Aorta (tissue), 5 donors: ENCODE measurements at regions not wholly inside any gene's neighbourhood (a gene's known extent, or its start where the extent isn't known, plus 50 kb on each side); places are given as distances from the start of the nearest gene placed in this dataset.
A peak's percentile ranks its signal among the peaks of the same experiment; 100 is the strongest.

Experiments
- ATAC-seq: fragments of 200-7000 bp; cut with Tn5 transposase; one replicate; pipeline ENCODE4 v1.9.1; 2022; ENCODE audit warnings: moderate library complexity; ENCODE audit not compliant: low FRiP score
- DNase-seq, 2 donors: peaks; one replicate each; pipeline ENCODE4 v3.0.0-alpha.2; 2020
- H3K27ac ChIP-seq, 2 donors: one replicate each; pipeline ENCODE4 v1.5.1; 2013; ENCODE audit warnings: low read length in 2 of 2, mild to moderate bottlenecking in 2 of 2, moderate library complexity in 2 of 2, control low read depth in 1 of 2, inconsistent platforms in 1 of 2, low read depth in 1 of 2
- H3K27me3 ChIP-seq, 2 donors: one replicate each; pipeline ENCODE4 v1.6.1; 2013; ENCODE audit warnings: control low read depth in 1 of 2, low read length in 1 of 2, mild to moderate bottlenecking in 1 of 2, moderate library complexity in 1 of 2; ENCODE audit not compliant: insufficient read depth in 2 of 2, control insufficient read depth in 1 of 2
- H3K36me3 ChIP-seq, 2 donors: one replicate each; pipeline ENCODE4 v1.6.1; 2013; ENCODE audit warnings: control low read depth in 1 of 2, low read length in 1 of 2, mild to moderate bottlenecking in 1 of 2; ENCODE audit not compliant: insufficient read depth in 2 of 2, control insufficient read depth in 1 of 2
- H3K4me1 ChIP-seq, 2 donors: one replicate each; pipeline ENCODE4 v1.6.1; 2013; ENCODE audit warnings: low read length in 2 of 2, control low read depth in 1 of 2, mild to moderate bottlenecking in 1 of 2, moderate library complexity in 1 of 2; ENCODE audit not compliant: insufficient read depth in 2 of 2, control insufficient read depth in 1 of 2
- H3K4me3 ChIP-seq, 2 donors: one replicate each; pipeline ENCODE4 v1.5.1; 2013; ENCODE audit warnings: low read length in 2 of 2, control low read depth in 1 of 2, mild to moderate bottlenecking in 1 of 2
- H3K9me3 ChIP-seq: one replicate; pipeline ENCODE4 v1.6.1; 2013; ENCODE audit warnings: mild to moderate bottlenecking, low read length; ENCODE audit not compliant: control insufficient read depth
- WGBS, 2 donors: extraction: QIAGEN DNeasy Blood & Tissue Kit; methylation state at CpG; one replicate each; pipeline ENCODE4 v1.1.7; 2013; 5-methylcytosine and 5-hydroxymethylcytosine counted together
- intact Hi-C, 2 donors: fragments of 100-400 bp; cut with DNase I; formaldehyde crosslinking; loops; one replicate each; pipeline versions ENCODE4 v1.14.2 to v1.15.0; 2022
- donor health status: healthy with polysubstance abuse.
- donor health status: Bipolar disorder and iron deficiency.
- donor health status: DM: no; HTN: no; CAD: no.
- donor health status: DM: no; HTN: no; CAD: no.
- donor health status: DM: yes; HTN: yes; CAD: no.

GRCh38 chr9:107163370-107163769 lies 119.7 kb upstream of the RAD23B start:
- Histone ChIP-seq H3K4me3 (no peak overlapping the region), H3K36me3 (no peaks in the 10 kb centered on the region), H3K9me3 (peaks cover 3% of the 10 kb centered on the region), H3K4me1 (no peaks in the 10 kb centered on the region), H3K27me3 (no peaks in the 10 kb centered on the region), H3K27ac (no peak overlapping the region)
- WGBS, 2 donors = 93 to 95% methylated on average over 1 of the region's 1 CpG
- DNase-seq (no peak), ATAC-seq (no peak)
- intact Hi-C loops = no loop called here

GRCh38 chr9:107169796-107170195 lies 113.3 kb upstream of the RAD23B start:
- WGBS, 2 donors = 81 to 88% methylated on average over 5 of the region's 5 CpGs
- H3K4me3 ChIP-seq = no peak overlapping the region
- DNase-seq (no peak), ATAC-seq (no peak)
- H3K4me1 ChIP-seq = no peaks in the 10 kb centered on the region
- no peak overlapping the region for H3K27ac ChIP-seq
- peaks cover 1% of the 10 kb centered on the region for H3K9me3 ChIP-seq
- intact Hi-C loops = loop anchor here in 1 of 2 donors (5.0 kb wide), 1 partner anchor 32 kb away; no protein-coding TSS in a partner anchor
- H3K36me3 ChIP-seq = no peaks in the 10 kb centered on the region
- H3K27me3 ChIP-seq = no peaks in the 10 kb centered on the region

GRCh38 chr9:107170801-107171200 lies 112.3 kb upstream of the RAD23B start:
- intact Hi-C loops = loop anchor here in 1 of 2 donors (5.0 kb wide), 1 partner anchor 34 kb away; no protein-coding TSS in a partner anchor
- Histone ChIP-seq H3K27me3 (no peaks in the 10 kb centered on the region), H3K27ac (no peak overlapping the region), H3K4me3 (no peak overlapping the region), H3K4me1 (no peaks in the 10 kb centered on the region), H3K36me3 (no peaks in the 10 kb centered on the region), H3K9me3 (peaks cover 1% of the 10 kb centered on the region)
- WGBS, 2 donors = 80 to 91% methylated on average over 5 of the region's 5 CpGs
- no peak for ATAC-seq
- DNase-seq = no peak

GRCh38 chr9:107172160-107172978 lies 110.7 kb upstream of the RAD23B start:
- no peaks in the 10 kb centered on the region for H3K4me1 ChIP-seq
- ATAC-seq (peak; percentile 84), DNase-seq (peak; percentile 76 to 87)
- no peak overlapping the region for H3K27ac ChIP-seq
- no peaks in the 10 kb centered on the region for H3K9me3 ChIP-seq
- no peaks in the 10 kb centered on the region for H3K27me3 ChIP-seq
- WGBS, 2 donors = 57 to 62% methylated on average over 4 of the region's 4 CpGs
- intact Hi-C loops = loop anchor here (2.0 to 5.0 kb wide), 2 partner anchors 35 to 36 kb away; no protein-coding TSS in a partner anchor
- no peak overlapping the region for H3K4me3 ChIP-seq
- H3K36me3 ChIP-seq = no peaks in the 10 kb centered on the region

- no peak for ATAC-seq
- intact Hi-C loops = loop anchor here (2.0 to 5.0 kb wide), 2 partner anchors 36 kb away; no protein-coding TSS in a partner anchor
- H3K4me1 ChIP-seq = no peaks in the 10 kb centered on the region
- no peaks in the 10 kb centered on the region for H3K36me3 ChIP-seq
- H3K9me3 ChIP-seq = no peaks in the 10 kb centered on the region
- no peak for DNase-seq
- no peaks in the 10 kb centered on the region for H3K27me3 ChIP-seq
- no peak overlapping the region for H3K27ac ChIP-seq
- no peak overlapping the region for H3K4me3 ChIP-seq
- 76 to 80% methylated on average over 6 of the region's 6 CpGs for WGBS, 2 donors
These were observed 110.1 kb upstream of the RAD23B start for GRCh38 chr9:107172979-107173347.

GRCh38 chr9:107173422-107174180 lies 109.5 kb upstream of the RAD23B start:
- intact Hi-C loops = loop anchor here (2.0 to 5.0 kb wide), 2 partner anchors 36 to 37 kb away; no protein-coding TSS in a partner anchor
- Histone ChIP-seq H3K27ac (no peak overlapping the region), H3K4me3 (no peak overlapping the region), H3K36me3 (no peaks in the 10 kb centered on the region), H3K4me1 (no peaks in the 10 kb centered on the region), H3K27me3 (no peaks in the 10 kb centered on the region), H3K9me3 (no peaks in the 10 kb centered on the region)
- WGBS, 2 donors = 83 to 84% methylated on average over 7 of the region's 7 CpGs
- ATAC-seq = no peak
- DNase-seq = no peak

- peaks cover 1% of the 10 kb centered on the region for H3K9me3 ChIP-seq
- H3K36me3 ChIP-seq = no peaks in the 10 kb centered on the region
- no peak for ATAC-seq
- intact Hi-C loops = loop anchor here in 1 of 2 donors (5.0 kb wide), 1 partner anchor 37 kb away; no protein-coding TSS in a partner anchor
- DNase-seq = no peak
- WGBS, 2 donors = 73 to 77% methylated on average over 6 of the region's 6 CpGs
- H3K27ac ChIP-seq = no peak overlapping the region
- no peak overlapping the region for H3K4me3 ChIP-seq
- peaks cover 0 to 1% of the 10 kb centered on the region in 2 donors for H3K27me3 ChIP-seq
- H3K4me1 ChIP-seq = no peaks in the 10 kb centered on the region
These were observed 108.6 kb upstream of the RAD23B start for GRCh38 chr9:107174441-107174840.

GRCh38 chr9:107175041-107175440 lies 108.0 kb upstream of the RAD23B start:
- no peaks in the 10 kb centered on the region for H3K4me1 ChIP-seq
- ATAC-seq (no peak), DNase-seq (no peak)
- H3K36me3 ChIP-seq = no peaks in the 10 kb centered on the region
- intact Hi-C loops = no loop called here
- peaks cover 1% of the 10 kb centered on the region for H3K9me3 ChIP-seq
- no peak overlapping the region for H3K4me3 ChIP-seq
- H3K27ac ChIP-seq = no peak overlapping the region
- WGBS, 2 donors = 66 to 68% methylated on average over 4 of the region's 4 CpGs
- H3K27me3 ChIP-seq = peaks cover 0 to 1% of the 10 kb centered on the region in 2 donors
